SU-DHL-6 (cell line): ENCODE measurements at regions not wholly inside any gene's neighbourhood (a gene's known extent, or its start where the extent isn't known, plus 50 kb on each side); places are given as distances from the start of the nearest gene placed in this dataset.

Source experiments
- EZH2phosphoT487 ChIP-seq: fragments of 200-600 bp; sonication (generic), shearing (Covaris generic); conservative IDR thresholded peaks from 2 replicates; pipeline ENCODE4 v1.6.1; 2018; ENCODE audit warnings: mild to moderate bottlenecking, antibody characterized with exemption, low read length, moderate library complexity, mixed read lengths
- TF ChIP-seq, protein P1 (sequence below): fragments of 200-600 bp; sonication (generic); IDR thresholded peaks from one replicate; pipeline ENCODE4 v1.5.1; 2017; ENCODE audit warnings: antibody characterized with exemption, mild to moderate bottlenecking, low read length, moderate library complexity; ENCODE audit not compliant: insufficient read depth, poor library complexity, severe bottlenecking

DNA sequence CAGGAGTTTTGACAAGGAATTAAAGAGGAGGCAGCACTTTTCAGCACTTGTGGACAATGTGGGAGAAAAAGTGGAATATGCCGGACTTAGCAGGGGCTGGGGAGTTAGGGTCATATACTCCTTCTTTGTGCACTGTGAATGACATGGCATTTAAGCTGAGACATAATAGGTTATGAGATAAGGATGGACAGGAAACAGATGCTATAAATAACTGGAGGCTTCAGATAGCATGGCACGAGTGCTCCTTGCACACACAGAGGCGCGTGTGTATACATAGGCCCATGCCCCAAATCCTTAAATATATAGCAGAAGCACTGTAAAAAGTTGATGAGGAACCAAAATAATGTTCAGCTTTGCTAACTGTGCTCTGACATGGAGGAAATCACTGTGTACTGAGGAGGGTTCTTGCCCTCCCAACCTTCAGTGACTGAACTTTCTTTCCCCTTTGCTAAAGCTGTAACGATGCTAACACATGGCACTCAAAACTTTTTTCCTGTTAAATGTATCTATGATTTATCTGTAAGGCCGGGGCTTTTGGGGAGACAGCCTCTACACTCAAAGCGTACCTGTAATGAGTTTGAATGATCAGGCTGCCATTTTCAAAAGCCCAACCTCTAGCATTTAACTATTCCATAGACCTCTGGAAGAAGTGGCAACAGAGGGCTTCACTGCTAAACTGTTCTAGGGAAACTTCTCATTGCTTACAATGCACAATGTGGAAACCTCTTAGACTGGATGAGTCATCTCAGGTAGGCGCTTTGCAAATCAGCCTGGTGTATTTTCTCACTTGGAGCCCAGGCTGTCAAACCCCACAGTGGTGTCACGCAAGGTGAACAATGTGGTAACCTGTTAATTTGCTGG lies 784.6 kb downstream of the NR2F2 start:
- TF ChIP-seq, protein P1, sequence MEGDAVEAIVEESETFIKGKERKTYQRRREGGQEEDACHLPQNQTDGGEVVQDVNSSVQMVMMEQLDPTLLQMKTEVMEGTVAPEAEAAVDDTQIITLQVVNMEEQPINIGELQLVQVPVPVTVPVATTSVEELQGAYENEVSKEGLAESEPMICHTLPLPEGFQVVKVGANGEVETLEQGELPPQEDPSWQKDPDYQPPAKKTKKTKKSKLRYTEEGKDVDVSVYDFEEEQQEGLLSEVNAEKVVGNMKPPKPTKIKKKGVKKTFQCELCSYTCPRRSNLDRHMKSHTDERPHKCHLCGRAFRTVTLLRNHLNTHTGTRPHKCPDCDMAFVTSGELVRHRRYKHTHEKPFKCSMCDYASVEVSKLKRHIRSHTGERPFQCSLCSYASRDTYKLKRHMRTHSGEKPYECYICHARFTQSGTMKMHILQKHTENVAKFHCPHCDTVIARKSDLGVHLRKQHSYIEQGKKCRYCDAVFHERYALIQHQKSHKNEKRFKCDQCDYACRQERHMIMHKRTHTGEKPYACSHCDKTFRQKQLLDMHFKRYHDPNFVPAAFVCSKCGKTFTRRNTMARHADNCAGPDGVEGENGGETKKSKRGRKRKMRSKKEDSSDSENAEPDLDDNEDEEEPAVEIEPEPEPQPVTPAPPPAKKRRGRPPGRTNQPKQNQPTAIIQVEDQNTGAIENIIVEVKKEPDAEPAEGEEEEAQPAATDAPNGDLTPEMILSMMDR: no peak
- TF ChIP-seq EZH2phosphoT487: no peak
